GM23338 (cell line): ENCODE measurements at regions not wholly inside any gene's neighbourhood (a gene's known extent, or its start where the extent isn't known, plus 50 kb on each side); places are given as distances from the start of the nearest gene placed in this dataset.

Experiments used
- CREB1 ChIP-seq: fragments of 250-450 bp; sonication (Bioruptor Pico); IDR thresholded peaks from 2 replicates; pipeline ENCODE4 v1.5.0; 2020; ENCODE audit warnings: low read depth, mild to moderate bottlenecking, moderate library complexity
- CTCF ChIP-seq, 2 experiments: fragments of 200-600 bp in 1 of 2; sonication (generic) in 1 of 2; conservative IDR thresholded peaks; 2 replicates each; pipeline versions ENCODE4 v1.5.1 to v1.6.1; 2016 to 2017; ENCODE audit warnings: antibody characterized with exemption in 2 of 2, low read depth in 2 of 2, mild to moderate bottlenecking in 2 of 2, moderate library complexity in 1 of 2
- ETS1 ChIP-seq: IDR thresholded peaks from 2 replicates; pipeline ENCODE4 v1.6.1; 2016; ENCODE audit warnings: antibody characterized with exemption
- EZH2 ChIP-seq: fragments of 200-600 bp; sonication (generic); IDR thresholded peaks from one replicate; pipeline ENCODE4 v1.8.0; 2017; ENCODE audit warnings: antibody characterized with exemption, mild to moderate bottlenecking, low read depth; ENCODE audit not compliant: unreplicated experiment
- EZH2phosphoT487 ChIP-seq: fragments of 200-600 bp; sonication (generic); IDR thresholded peaks from one replicate; pipeline ENCODE4 v1.8.1; 2018; ENCODE audit warnings: antibody characterized with exemption; ENCODE audit not compliant: unreplicated experiment
- JUNB ChIP-seq: IDR thresholded peaks from one replicate; pipeline ENCODE4 v1.6.1; 2016; ENCODE audit warnings: antibody characterized with exemption; ENCODE audit not compliant: unreplicated experiment
- NANOG ChIP-seq: IDR thresholded peaks from 2 replicates; pipeline ENCODE4 v1.6.1; 2016; ENCODE audit warnings: antibody characterized with exemption, borderline replicate concordance
- POLR2AphosphoS5 ChIP-seq: IDR thresholded peaks from 2 replicates; pipeline ENCODE4 v1.6.1; 2016; ENCODE audit warnings: antibody characterized with exemption, low read depth
- REST ChIP-seq: IDR thresholded peaks from one replicate; pipeline ENCODE4 v1.6.1; 2018; ENCODE audit warnings: antibody characterized with exemption; ENCODE audit not compliant: unreplicated experiment
- STAT1 ChIP-seq: IDR thresholded peaks from one replicate; pipeline ENCODE4 v1.6.1; 2016; ENCODE audit warnings: antibody characterized with exemption; ENCODE audit not compliant: unreplicated experiment
- ZNF331 ChIP-seq: fragments of 250-450 bp; sonication (Bioruptor Pico); IDR thresholded peaks from 2 replicates; pipeline ENCODE4 v1.5.0; 2020; ENCODE audit warnings: low read depth, mild to moderate bottlenecking, moderate library complexity
- ZNF462 ChIP-seq: fragments of 250-450 bp; sonication (Bioruptor Pico); IDR thresholded peaks from 2 replicates; pipeline ENCODE4 v1.5.0; 2020; ENCODE audit warnings: mild to moderate bottlenecking, moderate library complexity

- TF ChIP-seq CTCF (conservative IDR thresholded peaks at IDR 0.05; ENCODE audit: low read depth in 2 of 2) (no peak), ZNF331 (CRISPR knock-in tag) (no peak), EZH2phosphoT487 (no peak), EZH2 (no peak), CREB1 (CRISPR knock-in tag) (no peak), REST (no peak), POLR2AphosphoS5 (no peak), JUNB (no peak), ETS1 (no peak), NANOG (no peak), ZNF462 (CRISPR knock-in tag) (no peak), STAT1 (no peak)
Observed at GRCh38 chr3:150317469-150317868, 90.6 kb upstream of the TSC22D2 start.
